LNCAP (cell line): ENCODE measurements at regions not wholly inside any gene's neighbourhood (a gene's known extent, or its start where the extent isn't known, plus 50 kb on each side); places are given as distances from the start of the nearest gene placed in this dataset.

Source experiments
- CTCF ChIP-seq: fragments of 450-650 bp; IDR thresholded peaks from 2 replicates; pipeline ENCODE4 v1.5.1; 2017; ENCODE audit warnings: mild to moderate bottlenecking

GRCh38 chr7:106346678-106347217, 62.0 kb upstream of the NAMPT start:
- no peak for TF ChIP-seq CTCF

GRCh38 chr7:106346167-106346677, 61.4 kb upstream of the NAMPT start:
- TF ChIP-seq CTCF: no peak

- no peak for TF ChIP-seq CTCF
Measured at GRCh38 chr7:106345421-106346166, 60.8 kb upstream of the NAMPT start.

- TF ChIP-seq CTCF: no peak
Measured at GRCh38 chr7:106344861-106345260, 60.1 kb upstream of the NAMPT start.

- TF ChIP-seq CTCF: no peak
Measured at GRCh38 chr7:106344211-106344610, 59.4 kb upstream of the NAMPT start.

GRCh38 chr7:106339513-106340246, 54.9 kb upstream of the NAMPT start:
- TF ChIP-seq CTCF: no peak

GRCh38 chr7:106337754-106338153, 53.0 kb upstream of the NAMPT start:
- no peak for TF ChIP-seq CTCF
